ENCODE measurements at regions not wholly inside any gene's neighbourhood (a gene's known extent, or its start where the extent isn't known, plus 50 kb on each side); places are given as distances from the start of the nearest gene placed in this dataset.

DNA sequence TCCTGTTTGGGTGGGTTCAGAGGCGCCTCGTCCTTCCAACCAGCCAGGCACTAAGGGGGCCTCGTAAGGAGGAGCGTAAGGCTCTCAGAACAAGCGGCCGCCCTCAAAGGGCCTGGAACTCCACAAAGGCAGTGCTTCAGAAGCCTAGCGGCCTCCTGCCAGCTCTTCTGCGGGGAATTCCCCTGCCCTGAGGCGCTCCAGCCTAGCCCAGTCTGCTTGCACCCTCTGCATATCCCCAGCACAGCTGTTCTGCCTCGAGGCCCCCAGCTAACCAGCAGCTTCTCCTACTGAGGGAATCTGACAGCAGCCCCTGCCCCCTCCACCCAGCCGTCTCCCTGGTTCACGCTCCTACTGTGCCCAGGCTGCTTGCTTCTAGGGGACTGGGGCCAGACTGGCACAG, 265.9 kb downstream of the TFCP2L1 start:
- DNase-seq (ENCODE audit: low read depth), result no peak

DNA sequence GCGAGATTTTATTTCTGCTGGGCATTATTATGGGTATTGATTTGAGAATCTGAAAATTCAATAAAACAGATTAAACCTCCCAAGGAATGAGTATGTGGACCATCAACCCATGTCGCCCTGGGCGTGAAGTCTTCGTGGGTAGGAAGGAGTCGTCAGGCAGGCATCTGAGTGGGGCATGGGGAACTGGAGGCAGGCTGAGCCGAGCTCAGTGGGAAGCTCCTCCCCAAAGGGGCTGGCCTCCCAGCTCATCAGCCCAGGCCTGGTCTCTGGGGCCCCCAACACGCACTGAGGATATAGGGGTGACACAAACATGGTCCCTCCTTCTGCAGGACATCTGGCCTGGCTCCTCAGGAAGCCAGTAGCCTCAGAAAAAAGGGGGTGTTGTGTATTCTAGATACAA, 265.2 kb downstream of the TFCP2L1 start:
- DNase-seq (ENCODE audit: low read depth), result no peak

- DNase-seq (ENCODE audit: low read depth), result no peak
Observed at GRCh38 chr2:121021685-121022084, 263.3 kb downstream of the TFCP2L1 start.

GRCh38 chr2:121028577-121028976, 256.4 kb downstream of the TFCP2L1 start:
- DNase-seq (ENCODE audit: low read depth), result no peak

DNA sequence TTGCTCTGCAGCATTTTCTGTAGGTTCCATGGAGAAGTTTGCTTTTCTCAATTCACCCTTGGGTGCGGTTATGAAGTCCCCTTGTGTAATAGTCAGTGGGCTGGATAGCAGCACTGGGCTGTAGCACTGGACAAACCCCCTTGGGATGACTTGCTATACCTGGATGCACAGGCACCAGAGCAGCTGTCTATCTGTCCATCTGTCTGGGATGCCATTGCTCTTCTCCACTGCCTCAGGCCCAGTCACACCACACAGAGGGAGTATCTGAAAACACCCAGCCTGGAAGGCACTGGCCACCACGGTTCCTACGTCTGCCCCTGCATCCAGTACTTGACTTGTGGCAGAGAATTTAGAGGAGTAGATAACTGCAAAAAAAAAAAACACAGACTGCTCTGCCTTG, 254.5 kb downstream of the TFCP2L1 start:
- DNase-seq (ENCODE audit: low read depth), result no peak

- DNase-seq (ENCODE audit: low read depth), result no peak
Observed at GRCh38 chr2:121031568-121032340, 253.2 kb downstream of the TFCP2L1 start.

- DNase-seq (ENCODE audit: low read depth), result no peak
Observed at GRCh38 chr2:121033461-121033996, 251.5 kb downstream of the TFCP2L1 start.

DNA sequence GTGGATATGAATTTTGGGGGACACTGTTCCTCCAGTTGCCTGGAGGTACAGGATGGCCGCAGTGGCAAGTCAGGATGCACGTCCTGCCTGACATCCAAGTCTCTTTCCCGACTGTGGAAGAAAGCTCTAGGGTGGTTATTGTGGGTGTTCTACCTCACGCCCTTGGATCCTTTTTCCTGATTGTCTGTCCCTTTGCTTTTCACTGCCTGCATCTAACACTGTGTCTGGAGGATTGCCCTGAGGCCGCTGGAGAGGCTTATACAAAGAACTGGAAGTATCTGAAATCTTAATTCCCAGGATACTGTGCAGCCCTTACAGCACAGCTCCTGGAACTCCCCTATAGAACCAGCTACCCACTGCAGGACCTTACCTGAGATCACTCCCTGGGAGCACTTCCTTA, 250.5 kb downstream of the TFCP2L1 start:
- DNase-seq (ENCODE audit: low read depth), result no peak

DNA sequence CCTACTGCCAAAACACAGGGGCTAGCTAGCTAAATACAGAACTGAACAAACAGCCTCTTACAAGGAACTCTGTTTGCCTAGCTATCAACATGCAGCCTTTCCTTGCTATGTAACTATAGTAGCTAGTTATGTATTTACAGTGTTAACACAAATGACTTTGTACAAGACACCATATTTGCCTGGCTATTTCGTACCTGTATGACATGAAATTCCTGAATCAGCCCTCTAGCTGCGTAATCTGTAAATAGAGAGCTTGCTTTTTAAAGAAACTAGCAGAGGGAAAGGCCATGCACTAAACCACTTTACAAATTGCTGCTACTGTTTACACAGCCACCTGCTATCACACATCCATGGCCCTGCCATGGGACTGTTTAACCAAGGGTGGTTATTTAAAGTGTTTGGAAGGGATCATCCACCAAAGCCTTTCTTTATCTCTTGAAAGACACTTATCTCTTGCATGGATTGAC, 248.7 kb downstream of the TFCP2L1 start:
- no peak for DNase-seq (ENCODE audit: low read depth)

- DNase-seq (ENCODE audit: low read depth), result no peak
Observed at GRCh38 chr2:121037480-121037879, 247.5 kb downstream of the TFCP2L1 start.

DNA sequence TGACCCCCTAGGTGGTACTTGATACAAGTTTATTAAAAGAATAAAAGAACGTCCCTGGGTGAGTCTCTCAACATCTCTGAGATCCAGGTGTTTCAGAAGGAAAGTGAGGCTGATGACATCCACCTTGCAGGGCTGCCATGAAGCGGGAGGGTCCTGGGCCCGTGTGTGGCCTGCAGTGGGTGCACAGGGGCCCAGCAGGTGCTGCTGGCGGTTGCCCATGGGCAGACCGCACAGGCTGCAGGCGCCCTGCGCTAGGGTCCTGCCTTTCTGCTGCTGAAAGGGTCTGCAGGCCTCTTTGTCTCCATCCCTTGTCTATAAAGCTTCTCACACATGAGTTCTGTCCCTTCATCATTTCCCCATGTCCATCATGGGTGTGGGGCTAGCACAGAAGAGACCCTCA, 247.0 kb downstream of the TFCP2L1 start:
- DNase-seq (ENCODE audit: low read depth), result no peak

- no peak for DNase-seq (ENCODE audit: low read depth)
Observed at GRCh38 chr2:121038431-121038830, 246.6 kb downstream of the TFCP2L1 start.

DNA sequence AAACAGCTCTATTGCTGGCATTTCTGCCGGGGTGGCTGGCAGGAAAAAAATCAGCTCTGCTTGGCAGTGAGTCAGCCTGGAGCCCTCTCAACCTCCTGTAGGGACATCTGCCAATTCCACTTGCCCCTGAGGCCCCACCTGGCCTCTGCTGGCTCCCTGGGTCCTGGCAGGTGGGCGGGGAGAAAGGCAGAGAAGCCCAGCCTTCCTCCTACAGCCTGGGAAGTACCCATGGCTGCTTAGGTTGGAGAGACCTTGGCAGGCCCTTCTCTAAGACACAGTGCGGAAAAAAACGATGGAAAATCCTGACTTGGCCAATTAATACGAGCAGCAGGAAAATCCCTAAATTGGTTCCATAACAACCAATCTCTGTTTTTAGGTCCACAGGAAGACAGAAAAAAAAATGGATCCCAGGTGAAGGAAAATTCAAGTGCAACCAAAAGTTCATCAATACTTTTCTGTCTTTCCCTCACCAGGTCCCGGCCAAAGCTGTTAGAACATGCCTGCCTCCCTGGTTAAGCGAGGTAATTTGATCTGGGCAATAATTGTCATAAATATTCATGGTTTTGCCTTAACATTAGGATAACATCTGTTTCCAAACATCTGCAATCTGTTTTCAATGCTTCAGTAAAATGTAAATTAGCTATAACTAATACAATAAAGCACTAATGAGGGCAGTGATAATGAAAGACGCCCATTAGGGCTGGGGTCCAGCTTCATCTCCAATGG, 245.9 kb downstream of the TFCP2L1 start:
- DNase-seq (ENCODE audit: low read depth), result no peak

DNA sequence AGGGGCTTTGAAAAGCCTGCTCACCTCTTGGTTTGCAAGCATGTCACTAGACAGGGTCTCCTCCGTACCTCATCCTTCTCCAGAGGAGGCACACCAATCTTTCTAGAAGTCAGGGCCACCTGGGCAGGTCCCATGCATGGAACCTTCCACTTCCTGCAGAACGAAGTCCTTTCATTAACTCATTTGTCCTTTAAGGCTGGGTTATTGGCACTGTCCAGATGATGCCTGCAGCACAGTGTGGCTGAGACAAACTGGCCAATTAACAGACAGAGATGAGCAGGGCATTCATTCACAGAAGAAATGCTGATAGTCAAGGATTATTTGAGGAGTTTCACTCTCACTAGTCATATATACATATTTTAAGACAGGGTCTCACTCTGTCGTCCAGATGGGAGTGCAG, 245.3 kb downstream of the TFCP2L1 start:
- DNase-seq (ENCODE audit: low read depth), result no peak

- DNase-seq (ENCODE audit: low read depth), result no peak
Observed at GRCh38 chr2:121041516-121041915, 243.5 kb downstream of the TFCP2L1 start.

GRCh38 chr2:121043061-121043826, 241.8 kb downstream of the TFCP2L1 start:
- no peak for DNase-seq (ENCODE audit: low read depth)

GRCh38 chr2:121043827-121044222, 241.2 kb downstream of the TFCP2L1 start:
- no peak for DNase-seq (ENCODE audit: low read depth)

DNA sequence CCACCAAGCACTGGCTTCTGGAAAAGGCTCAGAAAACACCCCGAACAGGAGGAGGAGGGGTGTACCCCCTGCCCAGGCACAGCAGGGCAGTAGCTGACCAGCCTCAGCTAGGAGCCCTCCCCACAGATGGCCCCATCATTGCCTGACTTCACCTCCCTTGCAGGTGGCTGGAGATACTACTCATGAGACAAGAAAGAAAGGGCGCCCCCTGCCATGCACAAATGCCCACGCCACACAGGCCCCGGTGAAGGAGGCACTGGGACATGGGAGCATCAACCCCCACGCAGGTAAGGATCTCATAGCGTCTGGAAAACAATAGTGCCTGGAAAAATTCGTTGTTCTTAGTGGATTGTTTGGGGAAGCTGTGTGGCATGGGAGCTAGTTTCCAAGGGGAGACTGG, 240.6 kb downstream of the TFCP2L1 start:
- no peak for DNase-seq (ENCODE audit: low read depth)

- DNase-seq (ENCODE audit: low read depth), result no peak
Observed at GRCh38 chr2:121045245-121045644, 239.8 kb downstream of the TFCP2L1 start.

DNA sequence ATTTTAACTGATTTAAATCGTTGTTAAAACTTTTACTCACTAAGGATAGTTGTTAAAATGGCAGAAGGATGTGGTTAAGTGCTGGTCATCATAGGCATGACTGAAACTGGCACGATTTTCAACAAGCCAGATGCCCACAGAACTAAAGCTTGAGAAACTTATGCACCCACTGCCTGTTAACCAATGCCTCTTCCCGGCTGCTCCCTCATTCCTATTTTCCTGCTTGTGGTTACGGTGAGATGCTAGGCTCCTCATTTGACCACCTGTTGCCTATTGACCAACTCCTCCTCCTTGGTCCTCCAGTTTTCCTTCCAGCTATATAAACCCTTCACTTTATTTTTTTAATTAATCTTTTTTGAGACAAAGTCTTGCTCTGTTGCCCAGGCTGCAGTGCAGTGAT, 238.7 kb downstream of the TFCP2L1 start:
- no peak for DNase-seq (ENCODE audit: low read depth)

- no peak for DNase-seq (ENCODE audit: low read depth)
Observed at GRCh38 chr2:121047383-121047782, 237.6 kb downstream of the TFCP2L1 start.

DNA sequence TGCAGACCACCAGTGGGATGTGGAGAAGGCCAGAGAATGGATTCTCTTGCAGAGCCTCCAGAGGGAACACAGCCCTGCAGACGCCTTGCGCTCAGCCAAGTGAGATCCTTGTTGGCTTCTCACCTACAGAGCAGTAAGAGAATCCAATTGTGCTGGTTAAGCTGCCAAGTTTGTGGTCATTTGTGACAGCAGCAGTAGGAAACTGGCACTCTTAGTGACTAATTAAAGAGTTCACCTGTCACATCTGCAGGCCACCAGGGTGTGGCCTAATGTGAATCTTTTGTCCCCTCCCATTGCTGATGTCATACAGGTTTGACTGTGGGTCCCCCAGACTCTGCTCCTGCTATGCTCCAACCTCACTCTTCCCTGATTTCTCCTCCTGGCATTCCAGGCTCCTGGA, 235.9 kb downstream of the TFCP2L1 start:
- no peak for DNase-seq (ENCODE audit: low read depth)

Measured in stimulated activated CD8-positive, alpha-beta memory T cell treated with anti-CD3 and anti-CD28 coated beads, Interleukin-12 subunit alpha, Interleukin-12 subunit beta, amount 100 ng/mL, for 1 hour (primary cell).